PC-3 (cell line): ENCODE measurements at regions not wholly inside any gene's neighbourhood (a gene's known extent, or its start where the extent isn't known, plus 50 kb on each side); places are given as distances from the start of the nearest gene placed in this dataset.

Source experiments
- ATAC-seq: fragments of 200-7000 bp; cut with Tn5 transposase; 2 replicates; pipeline ENCODE4 v1.9.1; 2020; ENCODE audit warnings: mild to moderate bottlenecking, moderate library complexity
- BruUV-seq: library from RNA; stranded (reverse); fragments of 400-500 nt; replicated peaks from 2 replicates; lab custom pipeline; 2021; lab: Mats Ljungman, UMichigan
- CTCF ChIA-PET: fragments of 300-600 bp; sonication (Branson Sonifier 250); formaldehyde crosslinking; loops from one replicate; lab custom pipeline; 2022; ENCODE audit warnings: antibody characterized with exemption; lab: Charles Lee
- POLR2A ChIA-PET: fragments of 300-600 bp; sonication (Branson Sonifier 250); formaldehyde crosslinking; loops from one replicate; lab custom pipeline; 2022; ENCODE audit warnings: antibody characterized with exemption; ENCODE audit not compliant: unreplicated experiment; lab: Charles Lee
- DNase-seq: peaks from one replicate; pipeline ENCODE4 v3.0.0-alpha.2; 2015
- H2AFZ ChIP-seq: fragments of 300-600 bp; sonication (generic); 2 replicates; pipeline ENCODE4 v1.6.0; 2016; ENCODE audit warnings: antibody characterized with exemption, low read length
- H3F3A ChIP-seq: fragments of 300-600 bp; sonication (generic); one replicate; pipeline ENCODE4 v1.6.0; 2017; ENCODE audit warnings: antibody characterized with exemption, low read length, control low read depth, mild to moderate bottlenecking; ENCODE audit not compliant: unreplicated experiment
- H3K27ac ChIP-seq: fragments of 300-600 bp; sonication (generic); 2 replicates; pipeline ENCODE4 v1.5.1; 2016; ENCODE audit warnings: mild to moderate bottlenecking, low read length
- H3K27me3 ChIP-seq: fragments of 300-600 bp; sonication (generic); 2 replicates; pipeline ENCODE4 v1.6.1; 2016; ENCODE audit warnings: low read length, mixed read lengths
- H3K36me3 ChIP-seq: fragments of 300-600 bp; sonication (generic); 2 replicates; pipeline ENCODE4 v1.6.1; 2016; ENCODE audit warnings: low read depth, mixed run types, low read length, mixed read lengths
- H3K4me1 ChIP-seq: fragments of 300-600 bp; sonication (generic); 2 replicates; pipeline ENCODE4 v1.5.1; 2016; ENCODE audit warnings: low read length; ENCODE audit not compliant: insufficient read depth
- H3K4me2 ChIP-seq: fragments of 300-600 bp; sonication (generic); 2 replicates; pipeline ENCODE4 v1.6.0; 2016; ENCODE audit warnings: low read length
- H3K4me3 ChIP-seq: fragments of 300-600 bp; sonication (generic); 2 replicates; pipeline ENCODE4 v1.5.1; 2016; ENCODE audit warnings: mild to moderate bottlenecking, low read length, mixed read lengths
- H3K79me2 ChIP-seq: fragments of 300-600 bp; sonication (generic); 2 replicates; pipeline ENCODE4 v1.6.1; 2017; ENCODE audit warnings: low read length, mixed read lengths
- H3K9ac ChIP-seq: fragments of 300-600 bp; sonication (generic); 2 replicates; pipeline ENCODE4 v1.6.0; 2016; ENCODE audit warnings: mild to moderate bottlenecking, low read length
- H3K9me2 ChIP-seq: fragments of 300-600 bp; sonication (generic); replicated peaks from 2 replicates; pipeline ENCODE4 v1.6.1; 2016; ENCODE audit warnings: mixed run types, low read length, mixed read lengths
- H3K9me3 ChIP-seq: fragments of 300-600 bp; sonication (generic); 2 replicates; pipeline ENCODE4 v1.6.1; 2016; ENCODE audit warnings: low read length, mixed read lengths
- H4K20me1 ChIP-seq: fragments of 300-600 bp; sonication (generic); 2 replicates; pipeline ENCODE4 v1.6.1; 2016; ENCODE audit warnings: low read length, mixed read lengths
- CTCF ChIP-seq: fragments of 300-600 bp; sonication (generic); conservative IDR thresholded peaks from 2 replicates; pipeline ENCODE4 v1.5.1; 2017; ENCODE audit warnings: antibody characterized with exemption, low read depth, mild to moderate bottlenecking, low read length
- EZH2 ChIP-seq: fragments of 300-600 bp; sonication (generic); IDR thresholded peaks from one replicate; pipeline ENCODE4 v1.6.1; 2017; ENCODE audit warnings: antibody characterized with exemption, mild to moderate bottlenecking, low read length; ENCODE audit not compliant: unreplicated experiment
- EZH2phosphoT487 ChIP-seq: fragments of 300-600 bp; sonication (generic); IDR thresholded peaks from 2 replicates; pipeline ENCODE4 v1.6.1; 2018; ENCODE audit warnings: mild to moderate bottlenecking, antibody characterized with exemption, low read length, borderline replicate concordance
- intact Hi-C: fragments of 100-400 bp; cut with micrococcal nuclease; formaldehyde crosslinking; loops from 2 replicates; pipeline ENCODE4 v1.9.0; 2023

- Histone ChIP-seq H3K79me2 (no peaks in the 10 kb centered on the region), H3K27me3 (peaks cover 49% of the 10 kb centered on the region), H3K4me2 (no peak overlapping the region), H3K9me2 (0 out of 2 replicates have a peak, but pooled peaks cover 3% of the 10 kb centered on the region), H3K4me3 (no peak overlapping the region), H3F3A (no peaks in the 10 kb centered on the region), H3K9me3 (no peaks in the 10 kb centered on the region), H3K27ac (no peak overlapping the region), H4K20me1 (no peaks in the 10 kb centered on the region), H2AFZ (no peak overlapping the region), H3K36me3 (no peaks in the 10 kb centered on the region), H3K4me1 (no peaks in the 10 kb centered on the region), H3K9ac (no peak overlapping the region)
- BruUV-seq: no TSS peak
- CTCF ChIA-PET: no interaction called here
- DNase-seq (no peak), ATAC-seq (no peak)
- TF ChIP-seq EZH2 (no peak), EZH2phosphoT487 (no peak), CTCF (no peak)
- POLR2A ChIA-PET: no interaction called here
- intact Hi-C loops: no loop called here
These were observed 142.3 kb upstream of the RGPD4 start for GRCh38 chr2:107684421-107684820.

GRCh38 chr2:107685421-107685986 lies 141.2 kb upstream of the RGPD4 start:
- Histone ChIP-seq H3K79me2 (no peaks in the 10 kb centered on the region), H3F3A (no peaks in the 10 kb centered on the region), H3K27ac (no peak overlapping the region), H3K27me3 (peaks cover 43% of the 10 kb centered on the region), H3K9me2 (0 out of 2 replicates have a peak, but pooled peaks cover 3% of the 10 kb centered on the region), H3K9me3 (no peaks in the 10 kb centered on the region), H3K36me3 (no peaks in the 10 kb centered on the region), H3K9ac (no peak overlapping the region), H4K20me1 (no peaks in the 10 kb centered on the region), H3K4me1 (no peaks in the 10 kb centered on the region), H3K4me2 (no peak overlapping the region), H3K4me3 (no peak overlapping the region), H2AFZ (no peak overlapping the region)
- CTCF ChIA-PET: no interaction called here
- POLR2A ChIA-PET: no interaction called here
- intact Hi-C loops: no loop called here
- ATAC-seq (no peak), DNase-seq (no peak)
- BruUV-seq: no TSS peak
- TF ChIP-seq EZH2phosphoT487 (no peak), EZH2 (no peak), CTCF (no peak)

GRCh38 chr2:107687073-107687472 lies 139.6 kb upstream of the RGPD4 start:
- Histone ChIP-seq H3K9me2 (0 out of 2 replicates have a peak, but pooled peaks cover 3% of the 10 kb centered on the region), H3K36me3 (no peaks in the 10 kb centered on the region), H3F3A (no peaks in the 10 kb centered on the region), H3K9ac (no peak overlapping the region), H3K27ac (no peak overlapping the region), H3K27me3 (peaks cover 43% of the 10 kb centered on the region), H3K4me2 (no peak overlapping the region), H3K4me1 (no peaks in the 10 kb centered on the region), H4K20me1 (no peaks in the 10 kb centered on the region), H2AFZ (no peak overlapping the region), H3K4me3 (no peak overlapping the region), H3K9me3 (no peaks in the 10 kb centered on the region), H3K79me2 (no peaks in the 10 kb centered on the region)
- CTCF ChIA-PET: no interaction called here
- ATAC-seq: no peak
- POLR2A ChIA-PET: no interaction called here
- no peak for DNase-seq
- intact Hi-C loops: no loop called here
- BruUV-seq: no TSS peak
- TF ChIP-seq CTCF: no peak
- no peak for TF ChIP-seq EZH2
- TF ChIP-seq EZH2phosphoT487: no peak
